GM12891 (cell line): ENCODE measurements at regions not wholly inside any gene's neighbourhood (a gene's known extent, or its start where the extent isn't known, plus 50 kb on each side); places are given as distances from the start of the nearest gene placed in this dataset.

Experiments
- POLR2A ChIP-seq: IDR thresholded peaks from 2 replicates; pipeline ENCODE4 v1.6.1; 2011; ENCODE audit warnings: low read depth, low read length, control low read depth
- POLR2AphosphoS5 ChIP-seq: IDR thresholded peaks from 2 replicates; pipeline ENCODE4 v1.6.1; 2011; ENCODE audit warnings: low read depth, low read length, control low read depth
- POU2F2 ChIP-seq: IDR thresholded peaks from 2 replicates; pipeline ENCODE4 v1.6.1; 2011; ENCODE audit warnings: low read depth, mild to moderate bottlenecking, control low read depth, low read length, moderate library complexity
- TAF1 ChIP-seq: IDR thresholded peaks from 2 replicates; pipeline ENCODE4 v1.6.1; 2011; ENCODE audit warnings: low read depth, low read length, control low read depth

GRCh38 chr4:173839865-173840264 lies 309.8 kb upstream of the HAND2 start:
- no peak for TF ChIP-seq POLR2AphosphoS5
- no peak for TF ChIP-seq POLR2A
- TF ChIP-seq POU2F2 = no peak
- no peak for TF ChIP-seq TAF1
